ENCODE measurements at regions not wholly inside any gene's neighbourhood (a gene's known extent, or its start where the extent isn't known, plus 50 kb on each side); places are given as distances from the start of the nearest gene placed in this dataset.

- TF ChIP-seq CTCF (conservative IDR thresholded peaks at IDR 0.05; ENCODE audit: low read depth, low read length) (no peak), EZH2 (IDR thresholded peaks at IDR 0.05; ENCODE audit: borderline replicate concordance, low read depth, low read length, poor library complexity, severe bottlenecking) (no peak)
These were observed 1096.1 kb upstream of the NRXN1 start for GRCh38 chr2:52128081-52128480.
